NCI-H2196 treated with DMSO at 0.1 percent for 48 hours (cell line): ENCODE measurements at regions not wholly inside any gene's neighbourhood (a gene's known extent, or its start where the extent isn't known, plus 50 kb on each side); places are given as distances from the start of the nearest gene placed in this dataset.

Experiments used
- DNase-seq: peaks from one replicate; lab custom pipeline; 2025; ENCODE audit not compliant: unreplicated experiment; lab: John Stamatoyannopoulos, UW

DNA sequence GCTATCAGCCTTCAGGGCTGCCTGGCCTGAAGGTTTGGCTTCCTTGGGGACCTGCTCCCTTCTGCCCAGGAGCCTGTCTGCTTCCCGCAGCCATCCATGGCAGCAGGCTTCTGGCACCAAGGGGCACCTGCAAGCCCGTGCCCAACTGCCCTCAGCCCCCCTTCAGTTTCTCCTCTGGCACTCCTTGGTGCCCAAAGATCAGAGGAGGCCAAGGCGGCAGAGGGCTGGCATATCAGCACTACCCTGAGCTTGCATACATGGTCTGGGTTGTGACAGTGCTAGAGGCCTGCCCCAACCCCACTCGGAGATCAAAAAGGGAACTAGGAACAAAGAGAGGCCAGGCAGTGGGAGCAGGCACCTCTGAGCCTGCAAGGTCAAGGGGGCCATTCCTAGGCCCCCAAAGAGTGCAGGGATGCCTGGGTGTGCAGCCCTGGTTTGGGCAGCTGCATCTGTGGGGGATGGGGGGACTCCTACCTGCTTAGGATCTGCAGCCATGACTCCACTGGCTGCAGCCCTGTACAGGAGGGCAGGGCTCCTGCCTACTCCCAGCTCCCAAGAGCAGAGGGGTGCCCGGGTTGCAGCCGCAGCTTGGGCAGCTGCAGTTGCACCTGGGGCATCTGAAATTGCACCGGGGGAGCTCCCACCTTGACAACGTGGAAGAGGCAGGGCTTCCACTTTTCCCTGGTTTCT is 76.2 kb upstream of the TP63 start:
- DNase-seq: no peak

DNA sequence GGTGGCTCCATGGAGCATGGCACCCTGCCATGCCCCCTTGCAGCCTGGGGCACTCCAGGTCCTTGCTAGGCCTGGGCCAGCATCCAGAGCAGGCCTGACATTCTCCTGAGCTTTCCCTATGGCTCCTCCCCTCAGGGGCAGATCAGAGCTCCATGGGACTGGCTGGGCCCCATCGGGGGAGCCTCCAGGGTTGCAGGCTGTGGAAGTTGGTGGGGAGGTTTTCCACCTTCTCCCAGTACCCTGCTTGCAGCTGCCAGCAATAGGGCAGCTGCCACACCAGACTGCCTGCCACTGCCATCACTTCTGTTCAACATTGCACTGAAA is 75.7 kb upstream of the TP63 start:
- no peak for DNase-seq

DNA sequence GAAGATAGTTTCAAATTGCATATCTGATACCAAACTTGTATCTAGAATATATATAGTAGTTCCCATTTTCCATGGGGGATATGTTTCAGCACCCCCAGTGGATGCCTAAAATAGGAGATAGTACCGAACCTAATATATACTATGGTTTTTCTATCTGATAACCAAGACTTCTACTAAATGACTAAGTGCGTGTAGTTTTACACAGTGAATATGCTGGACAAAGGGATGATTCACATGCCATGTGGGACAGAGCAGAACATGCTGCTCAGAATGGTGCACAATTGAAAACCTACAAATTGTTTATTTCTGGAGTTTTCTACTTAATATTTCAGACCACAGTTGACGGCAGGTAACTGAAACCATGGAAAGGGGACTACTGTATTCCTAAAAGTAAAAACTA is 73.4 kb upstream of the TP63 start:
- no peak for DNase-seq

DNA sequence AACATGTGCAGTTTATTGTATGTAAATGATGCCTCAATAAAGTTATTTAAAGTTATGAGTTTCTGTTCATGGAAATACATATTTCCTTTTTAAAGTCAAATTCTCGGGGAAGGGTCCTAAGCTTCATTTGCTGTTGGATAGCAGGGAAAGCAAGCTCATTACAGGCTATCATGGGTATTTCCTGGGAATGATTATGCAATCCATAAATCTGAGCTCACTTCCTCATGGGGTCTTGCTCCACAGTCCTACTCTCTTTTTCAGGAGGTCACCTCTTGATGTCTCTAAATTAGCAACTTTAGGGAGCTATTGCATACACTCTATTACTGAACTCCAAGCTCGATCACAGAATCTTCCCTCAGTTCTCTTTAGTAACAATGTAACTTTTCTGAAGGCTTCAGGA is 69.9 kb upstream of the TP63 start:
- DNase-seq: no peak

DNA sequence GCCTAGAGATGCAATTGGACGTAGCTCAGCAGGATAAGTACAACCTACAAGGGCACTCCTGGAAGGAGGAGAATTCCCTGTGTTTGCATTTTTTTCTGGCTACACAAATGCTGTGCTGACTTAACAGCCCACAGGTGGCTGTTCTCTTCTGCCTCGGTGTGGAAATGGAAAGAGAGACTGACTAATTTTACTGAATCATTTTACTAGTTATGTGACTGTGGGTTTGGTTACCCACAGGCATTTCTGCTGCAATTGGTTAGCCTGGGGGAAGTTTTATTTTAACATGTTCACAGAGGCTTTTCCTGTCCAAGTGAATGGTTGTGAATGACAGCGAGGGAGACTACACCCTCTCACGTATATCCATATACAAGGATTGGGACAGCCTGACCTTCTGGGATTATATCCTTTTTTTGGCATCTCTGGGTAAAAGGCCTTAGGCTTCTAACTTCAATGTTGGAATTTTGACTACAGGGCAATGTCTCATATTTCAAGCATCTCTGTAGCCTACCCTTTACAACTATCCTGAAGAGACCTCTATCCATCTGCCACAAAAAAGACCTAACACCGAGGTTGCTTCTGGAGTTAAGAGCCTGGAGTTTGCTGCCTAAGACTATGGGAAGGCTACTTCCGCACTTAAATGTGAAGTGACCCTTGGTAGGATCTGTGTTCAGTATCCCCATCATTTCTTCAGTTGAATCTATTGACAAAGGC is 67.2 kb upstream of the TP63 start:
- DNase-seq: no peak

DNA sequence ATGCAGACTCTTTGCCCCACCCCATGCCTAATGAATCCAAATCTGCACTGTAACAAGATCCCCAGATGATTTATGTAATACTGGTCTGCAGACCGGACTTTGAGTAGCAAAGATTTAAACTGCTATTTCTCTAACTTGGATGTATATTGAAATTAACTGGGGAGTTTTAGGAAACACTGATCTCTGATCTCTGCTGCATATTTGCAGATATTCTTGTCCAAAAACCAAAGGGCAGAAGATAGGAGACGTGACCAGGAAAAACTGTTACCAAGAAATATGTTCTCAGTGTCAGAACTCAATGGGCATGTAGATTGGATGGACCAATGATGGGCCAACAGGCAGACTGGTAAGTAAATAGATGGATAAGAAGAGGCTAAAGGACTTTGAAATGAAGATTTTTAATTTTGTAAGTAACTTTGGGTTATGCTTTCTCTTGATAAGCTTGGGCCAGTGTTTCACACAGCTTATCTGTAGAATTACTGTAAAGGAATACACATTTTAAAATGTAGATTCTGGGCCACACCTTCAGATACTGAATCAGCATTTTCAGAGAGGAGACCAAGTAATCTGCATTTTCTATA is 64.5 kb upstream of the TP63 start:
- DNase-seq: no peak

DNA sequence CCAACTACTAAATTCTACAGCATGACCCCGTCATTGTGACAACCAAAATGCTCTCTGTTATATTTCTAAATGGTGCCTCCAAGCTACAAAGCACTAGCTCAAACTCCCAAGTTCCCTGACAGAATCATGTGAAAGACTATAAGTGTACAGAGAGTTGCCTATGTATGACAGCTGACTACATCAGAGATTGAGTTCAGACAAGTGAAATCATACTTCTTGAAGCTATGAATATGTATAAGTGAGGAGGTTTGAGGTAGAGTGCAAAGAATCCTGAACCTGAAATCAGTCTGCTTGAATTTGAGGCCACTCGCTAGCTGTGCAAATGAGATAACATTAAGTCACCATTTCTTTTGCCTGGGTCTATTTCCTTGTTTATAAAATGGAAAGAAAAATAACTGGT is 63.9 kb upstream of the TP63 start:
- DNase-seq: no peak

DNA sequence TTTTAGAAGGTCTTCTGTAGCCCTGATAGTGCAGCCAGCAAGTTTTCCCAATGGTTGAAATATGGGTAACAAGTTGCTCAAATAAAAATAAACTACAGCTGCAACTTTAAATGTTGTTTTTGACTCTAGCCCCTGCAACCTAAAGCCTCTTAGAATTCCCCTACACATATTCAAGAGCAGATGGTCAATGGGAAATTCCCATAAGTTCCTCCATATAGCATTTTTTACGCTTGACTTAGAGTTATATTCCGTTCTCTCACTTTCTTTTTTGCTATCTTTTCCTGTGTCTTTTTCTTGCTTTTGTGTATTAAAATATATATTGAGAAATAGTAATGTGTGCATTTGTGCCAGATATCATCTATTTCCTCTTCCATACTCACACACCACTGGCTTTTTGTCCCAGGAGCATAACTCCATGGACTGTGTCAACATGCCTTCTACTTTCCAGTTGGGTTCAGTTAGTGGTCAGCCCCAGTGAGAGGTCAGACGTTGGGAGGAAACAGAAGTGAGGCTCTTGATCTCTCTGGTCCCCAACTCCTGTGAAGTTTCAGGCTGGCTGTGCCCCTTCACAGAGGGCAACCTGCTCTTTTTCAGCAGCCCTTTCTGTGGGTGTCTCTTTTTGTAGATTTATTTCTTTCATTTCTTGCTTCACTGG is 63.3 kb upstream of the TP63 start:
- DNase-seq: no peak

DNA sequence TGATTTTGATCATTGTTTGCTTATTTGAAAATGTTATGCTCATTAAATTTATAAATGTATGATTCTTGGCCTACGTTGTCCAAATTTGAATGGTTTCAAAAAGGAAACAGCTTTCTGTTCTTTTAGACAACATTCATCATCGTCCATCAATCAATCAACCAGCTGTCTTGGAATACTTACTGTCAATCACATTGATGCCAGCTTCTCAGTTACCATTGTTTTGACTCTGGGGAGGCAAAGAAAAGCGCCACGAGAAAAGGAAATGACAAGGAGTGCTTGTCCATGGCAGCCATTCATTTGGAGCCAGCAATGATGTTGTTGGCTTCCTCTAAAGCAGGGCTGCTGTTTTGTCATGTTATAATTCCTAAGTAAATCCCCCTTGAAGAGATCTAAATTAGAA is 62.2 kb upstream of the TP63 start:
- no peak for DNase-seq

DNA sequence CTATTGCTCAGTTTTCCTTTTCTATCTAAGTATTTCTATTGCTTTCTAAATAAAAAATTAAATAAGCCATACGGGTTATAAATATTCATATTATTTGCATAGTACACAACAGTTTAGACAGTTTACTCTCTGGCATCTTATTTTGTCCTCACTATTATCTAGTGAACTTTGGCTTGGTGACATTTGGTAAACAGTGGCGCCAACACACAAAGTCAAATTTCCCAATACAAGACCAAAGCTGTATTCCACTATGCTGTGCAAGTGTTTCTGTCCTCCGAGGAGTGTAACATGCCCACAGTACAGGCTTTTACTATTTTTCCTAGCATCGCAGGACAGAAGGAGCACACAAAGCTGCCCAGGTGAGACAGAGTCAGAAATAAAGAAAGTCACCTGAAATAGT is 61.7 kb upstream of the TP63 start:
- DNase-seq: no peak

DNA sequence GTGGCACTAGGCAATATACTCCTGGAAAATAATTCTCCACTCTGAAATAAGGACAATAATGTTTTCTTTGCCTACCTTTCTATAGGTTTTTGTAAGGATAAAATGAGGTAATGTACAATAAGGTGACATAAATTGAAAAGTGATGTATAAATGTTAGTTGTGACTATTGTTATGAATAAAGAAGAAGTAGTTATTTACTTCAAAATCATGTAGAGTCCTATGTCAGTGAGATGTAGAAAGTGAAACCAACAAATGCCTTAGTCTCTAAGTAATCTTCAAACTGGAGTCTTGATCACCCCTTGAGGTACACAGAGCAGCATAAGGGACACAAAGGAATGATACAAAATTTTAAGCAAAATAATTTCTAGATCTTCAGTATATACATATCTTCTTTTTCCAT is 60.3 kb upstream of the TP63 start:
- DNase-seq: no peak

DNA sequence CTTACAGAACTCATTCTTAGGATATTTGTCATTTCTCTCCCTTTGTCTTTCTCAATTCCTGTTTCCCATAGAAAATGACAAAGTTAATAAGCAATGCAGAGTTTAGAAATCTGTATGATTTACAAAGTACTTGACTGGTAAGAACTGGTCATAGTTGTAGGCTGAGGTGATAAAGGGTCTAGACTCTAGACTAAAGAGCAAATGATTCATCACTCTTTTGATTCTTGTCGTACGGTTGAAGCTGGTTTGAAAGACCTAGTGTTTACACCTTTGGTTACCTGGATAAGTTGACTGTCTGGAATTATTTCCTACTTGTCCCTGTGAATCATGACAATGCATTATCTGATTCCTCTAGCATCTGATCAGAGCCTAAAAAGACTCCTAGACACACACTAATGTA is 58.9 kb upstream of the TP63 start:
- no peak for DNase-seq

DNA sequence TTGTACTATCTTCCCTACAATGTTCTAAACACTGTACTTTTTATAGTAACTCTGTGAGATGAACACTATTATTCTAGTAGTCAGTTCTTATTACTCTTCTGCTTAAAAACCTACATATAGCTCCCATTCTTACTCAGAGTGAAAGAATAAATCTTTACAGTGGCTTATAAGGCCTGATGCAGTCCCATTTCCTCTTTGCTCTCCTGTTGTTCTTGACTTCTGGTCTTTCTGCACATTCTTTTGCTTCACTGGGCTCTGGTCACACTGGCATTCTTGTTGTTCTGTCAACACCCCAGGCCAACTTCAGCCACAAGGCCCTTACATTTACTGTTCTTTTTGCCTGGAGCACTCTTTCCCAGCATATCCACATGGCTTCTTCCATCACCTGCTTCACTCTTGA is 58.2 kb upstream of the TP63 start:
- DNase-seq: no peak

DNA sequence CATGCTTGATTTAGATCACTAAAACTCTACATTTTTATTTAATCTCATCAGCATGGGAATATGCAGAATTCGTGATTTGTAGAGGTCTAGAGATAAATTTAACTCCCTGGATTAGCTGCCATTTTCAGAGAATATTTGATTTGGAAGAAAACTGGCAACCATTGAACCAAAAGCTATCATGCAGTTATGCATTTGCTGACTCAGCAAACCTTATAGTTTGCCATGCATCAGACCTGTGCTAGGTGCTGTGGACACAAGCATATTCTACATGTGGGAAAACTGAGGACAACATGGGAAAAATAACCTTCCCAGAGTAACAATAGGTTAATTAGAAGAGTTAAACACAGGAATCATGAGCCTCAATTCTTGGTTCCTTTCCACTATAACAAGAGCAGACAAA is 54.7 kb upstream of the TP63 start:
- DNase-seq: no peak

DNA sequence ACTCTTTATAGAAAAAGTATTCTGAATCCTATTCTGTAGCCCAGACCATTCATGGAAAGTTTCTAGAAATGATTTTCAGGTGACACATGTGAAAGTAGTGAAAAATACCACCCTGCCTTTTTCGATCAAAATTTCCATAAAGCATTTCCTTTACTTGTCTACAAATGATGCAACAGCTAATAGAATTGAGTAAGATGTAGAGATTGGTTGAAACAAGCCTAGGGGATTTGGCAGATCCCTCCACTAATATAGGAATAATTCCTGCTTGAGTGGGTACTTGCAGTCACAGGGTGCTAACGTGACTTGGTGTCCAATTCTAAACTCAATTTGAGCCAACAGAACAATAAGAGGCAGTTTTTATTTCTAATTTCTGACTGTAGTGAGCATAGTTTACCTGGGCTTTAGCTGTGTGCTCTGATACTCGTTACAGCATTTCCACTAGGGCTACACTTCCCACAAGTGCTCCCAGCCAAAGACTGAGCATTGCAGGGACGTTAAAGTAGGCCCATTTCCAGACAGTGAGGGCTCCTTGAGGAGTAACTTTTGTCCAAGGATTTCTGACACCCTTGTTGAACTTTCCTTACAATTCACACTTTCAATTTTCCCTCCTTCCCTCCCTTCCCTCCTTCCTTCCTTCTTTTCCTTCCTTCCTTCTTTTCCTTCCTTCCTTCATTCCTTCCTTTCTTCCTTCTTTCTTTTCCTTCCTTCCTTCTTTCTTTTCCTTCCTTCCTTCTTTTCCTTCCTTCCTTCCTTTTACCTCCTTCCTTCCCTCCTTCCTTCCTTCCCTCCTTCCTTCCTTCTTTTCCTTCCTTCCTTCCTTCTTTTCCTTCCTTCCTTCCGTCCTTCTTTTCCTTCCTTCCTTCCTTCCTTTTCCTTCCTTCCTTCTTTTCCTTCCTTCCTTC is 53.9 kb upstream of the TP63 start:
- DNase-seq: no peak

DNA sequence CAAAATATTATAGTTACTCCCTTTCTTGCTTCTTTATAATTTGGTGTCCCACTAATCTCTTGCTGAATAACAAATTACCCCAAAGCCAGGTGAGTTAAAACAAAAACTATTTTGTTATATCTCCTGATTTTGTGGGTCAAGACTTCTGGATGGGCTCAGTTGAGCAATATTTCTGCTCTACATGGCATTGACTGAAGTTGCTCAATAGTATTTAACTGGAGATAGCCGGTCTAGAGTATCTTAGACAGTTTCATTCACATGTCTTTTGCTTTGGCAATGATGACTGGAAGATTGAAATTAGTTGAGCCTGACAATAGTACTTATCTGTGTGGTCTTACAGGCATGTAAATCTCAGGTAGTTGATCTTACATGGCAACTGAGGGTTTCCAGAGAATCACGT is 51.0 kb upstream of the TP63 start:
- no peak for DNase-seq
